ENCODE measurements at regions not wholly inside any gene's neighbourhood (a gene's known extent, or its start where the extent isn't known, plus 50 kb on each side); places are given as distances from the start of the nearest gene placed in this dataset.

- no peak for ATAC-seq (ENCODE audit: insufficient number of reproducible peaks, low FRiP score, low read depth)
- no peak overlapping the region for H3K27ac ChIP-seq
- no peak for DNase-seq (ENCODE audit: low spot score)
- no peak overlapping the region for H3K4me3 ChIP-seq
- no peaks in the 10 kb centered on the region for H3K27me3 ChIP-seq (replicated peaks; ENCODE audit: insufficient read depth)
- H3K36me3 ChIP-seq, result no peaks in the 10 kb centered on the region
- TF ChIP-seq, protein P1, sequence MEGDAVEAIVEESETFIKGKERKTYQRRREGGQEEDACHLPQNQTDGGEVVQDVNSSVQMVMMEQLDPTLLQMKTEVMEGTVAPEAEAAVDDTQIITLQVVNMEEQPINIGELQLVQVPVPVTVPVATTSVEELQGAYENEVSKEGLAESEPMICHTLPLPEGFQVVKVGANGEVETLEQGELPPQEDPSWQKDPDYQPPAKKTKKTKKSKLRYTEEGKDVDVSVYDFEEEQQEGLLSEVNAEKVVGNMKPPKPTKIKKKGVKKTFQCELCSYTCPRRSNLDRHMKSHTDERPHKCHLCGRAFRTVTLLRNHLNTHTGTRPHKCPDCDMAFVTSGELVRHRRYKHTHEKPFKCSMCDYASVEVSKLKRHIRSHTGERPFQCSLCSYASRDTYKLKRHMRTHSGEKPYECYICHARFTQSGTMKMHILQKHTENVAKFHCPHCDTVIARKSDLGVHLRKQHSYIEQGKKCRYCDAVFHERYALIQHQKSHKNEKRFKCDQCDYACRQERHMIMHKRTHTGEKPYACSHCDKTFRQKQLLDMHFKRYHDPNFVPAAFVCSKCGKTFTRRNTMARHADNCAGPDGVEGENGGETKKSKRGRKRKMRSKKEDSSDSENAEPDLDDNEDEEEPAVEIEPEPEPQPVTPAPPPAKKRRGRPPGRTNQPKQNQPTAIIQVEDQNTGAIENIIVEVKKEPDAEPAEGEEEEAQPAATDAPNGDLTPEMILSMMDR (IDR thresholded peaks at IDR 0.05), result no peak
- peaks cover 11 to 20% of the 10 kb centered on the region in 2 donors for H3K4me1 ChIP-seq (ENCODE audit: control insufficient read depth in 1 of 2, low read depth in 2 of 2)
- no peaks in the 10 kb centered on the region for H3K9me3 ChIP-seq
Measured at GRCh38 chr5:57805732-57806131, 323.1 kb upstream of the ACTBL2 start.

DNA sequence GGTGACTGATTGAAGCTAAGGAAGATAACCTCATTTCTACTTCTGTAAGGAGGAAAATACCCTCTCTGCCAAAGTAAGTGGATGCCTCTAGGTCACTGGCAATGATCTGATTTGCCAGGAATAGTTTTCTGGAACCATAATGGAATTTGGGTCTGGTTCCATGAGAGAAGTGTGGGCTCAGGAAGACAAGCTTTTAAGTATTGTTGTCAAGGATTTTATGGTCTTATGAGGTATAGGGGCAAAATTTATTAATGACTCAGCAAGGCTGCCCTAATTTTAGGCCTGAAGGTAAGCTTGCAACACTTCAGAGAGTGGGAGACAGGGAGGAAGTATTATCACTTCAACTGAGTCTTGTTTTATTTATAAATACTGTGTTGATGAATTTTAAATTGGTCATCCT lies 322.6 kb upstream of the ACTBL2 start:
- Histone ChIP-seq H3K4me1 (ENCODE audit: control insufficient read depth in 1 of 2, low read depth in 2 of 2) (peaks cover 11 to 20% of the 10 kb centered on the region in 2 donors), H3K9me3 (no peaks in the 10 kb centered on the region), H3K4me3 (no peak overlapping the region), H3K27ac (no peak overlapping the region), H3K36me3 (no peaks in the 10 kb centered on the region), H3K27me3 (replicated peaks; ENCODE audit: insufficient read depth) (no peaks in the 10 kb centered on the region)
- TF ChIP-seq, protein P1 (IDR thresholded peaks at IDR 0.05), result no peak
- ATAC-seq (ENCODE audit: insufficient number of reproducible peaks, low FRiP score, low read depth), result no peak
- DNase-seq (ENCODE audit: low spot score), result no peak

DNA sequence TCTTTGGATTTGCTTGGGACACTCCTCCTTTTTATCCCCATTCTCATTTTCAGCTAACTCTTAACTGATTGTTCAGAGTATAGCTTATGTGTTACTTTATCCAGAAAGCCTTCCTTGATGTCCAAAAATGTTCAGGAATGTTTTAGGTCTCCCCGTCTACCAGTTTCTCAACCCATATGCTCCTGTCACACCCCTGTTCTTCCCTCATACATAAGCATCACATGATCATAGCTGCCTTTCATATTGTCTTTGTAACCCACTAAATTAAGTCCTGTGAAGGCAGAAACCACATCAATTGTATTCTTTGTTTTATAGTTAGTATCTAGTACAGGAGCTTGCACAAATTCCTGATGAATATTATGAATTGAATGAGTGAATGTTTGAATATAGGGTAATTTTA lies 321.9 kb upstream of the ACTBL2 start:
- H3K27ac ChIP-seq, result peak overlapping the region in 1 of 2 donors; percentile 18
- ATAC-seq (ENCODE audit: insufficient number of reproducible peaks, low FRiP score, low read depth) (no peak), DNase-seq (ENCODE audit: low spot score) (no peak)
- H3K4me1 ChIP-seq (ENCODE audit: control insufficient read depth in 1 of 2, low read depth in 2 of 2), result peaks cover 11 to 20% of the 10 kb centered on the region in 2 donors
- no peaks in the 10 kb centered on the region for H3K36me3 ChIP-seq
- TF ChIP-seq, protein P1 (IDR thresholded peaks at IDR 0.05), result no peak
- H3K4me3 ChIP-seq, result no peak overlapping the region
- no peaks in the 10 kb centered on the region for H3K9me3 ChIP-seq
- no peaks in the 10 kb centered on the region for H3K27me3 ChIP-seq (replicated peaks; ENCODE audit: insufficient read depth)

DNA sequence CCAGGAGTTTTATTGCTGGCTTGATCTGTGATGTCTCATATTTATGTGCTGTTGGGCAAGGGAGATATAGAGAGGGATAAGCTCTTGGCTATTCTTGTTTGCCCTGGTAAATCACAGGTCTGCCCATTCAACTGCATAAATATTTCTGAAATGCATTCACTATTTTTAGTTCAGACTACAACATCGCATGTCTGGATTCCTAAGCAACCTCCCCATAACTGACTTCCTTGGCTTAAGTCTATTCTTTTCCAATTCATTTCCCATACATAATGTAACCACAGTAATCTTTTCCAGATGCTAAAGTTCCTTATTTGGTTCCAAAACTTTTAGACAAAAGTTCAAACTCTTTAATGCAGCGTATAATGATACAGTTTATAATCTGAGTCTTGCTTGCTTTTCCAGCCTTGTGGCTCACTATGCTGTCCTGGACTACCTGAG lies 321.4 kb upstream of the ACTBL2 start:
- ATAC-seq (ENCODE audit: insufficient number of reproducible peaks, low FRiP score, low read depth) (no peak), DNase-seq (ENCODE audit: low spot score) (no peak)
- no peaks in the 10 kb centered on the region for H3K27me3 ChIP-seq (replicated peaks; ENCODE audit: insufficient read depth)
- H3K4me1 ChIP-seq (ENCODE audit: control insufficient read depth in 1 of 2, low read depth in 2 of 2), result peaks cover 11 to 20% of the 10 kb centered on the region in 2 donors
- H3K27ac ChIP-seq, result peak overlapping the region in 1 of 2 donors; percentile 18
- TF ChIP-seq, protein P1 (IDR thresholded peaks at IDR 0.05), result no peak
- no peaks in the 10 kb centered on the region for H3K36me3 ChIP-seq
- no peak overlapping the region for H3K4me3 ChIP-seq
- no peaks in the 10 kb centered on the region for H3K9me3 ChIP-seq

DNA sequence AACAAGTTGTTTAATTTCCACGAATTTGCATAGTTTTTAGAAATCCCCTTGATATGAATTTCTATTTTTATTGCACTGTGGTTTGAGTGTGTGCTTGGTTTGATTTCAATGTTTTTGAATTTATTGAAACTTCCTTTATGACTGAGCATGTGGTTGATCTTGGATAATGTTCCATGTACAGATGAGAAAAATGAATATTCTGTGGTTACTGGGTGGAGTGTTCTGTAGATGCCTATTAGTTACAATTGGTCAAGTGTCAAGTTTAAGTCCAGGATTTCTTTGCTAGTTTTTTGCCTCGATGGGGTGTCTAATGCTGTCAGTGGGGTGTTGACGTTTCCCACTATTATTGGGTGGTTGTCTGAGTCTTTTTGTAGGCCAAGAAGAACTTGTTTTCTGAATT lies 319.5 kb upstream of the ACTBL2 start:
- no peak for DNase-seq (ENCODE audit: low spot score)
- ATAC-seq (ENCODE audit: insufficient number of reproducible peaks, low FRiP score, low read depth), result no peak
- H3K4me3 ChIP-seq, result no peak overlapping the region
- H3K36me3 ChIP-seq, result no peaks in the 10 kb centered on the region
- H3K27ac ChIP-seq, result no peak overlapping the region
- no peaks in the 10 kb centered on the region for H3K27me3 ChIP-seq (replicated peaks; ENCODE audit: insufficient read depth)
- no peaks in the 10 kb centered on the region for H3K9me3 ChIP-seq
- TF ChIP-seq, protein P1 (IDR thresholded peaks at IDR 0.05), result no peak
- peaks cover 11 to 20% of the 10 kb centered on the region in 2 donors for H3K4me1 ChIP-seq (ENCODE audit: control insufficient read depth in 1 of 2, low read depth in 2 of 2)
